ENCODE measurements at regions not wholly inside any gene's neighbourhood (a gene's known extent, or its start where the extent isn't known, plus 50 kb on each side); places are given as distances from the start of the nearest gene placed in this dataset.

GRCh38 chr17:13334374-13334773 is 267.4 kb downstream of the HS3ST3A1 start:
- no peaks in the 10 kb centered on the region for H3K79me2 ChIP-seq (ENCODE audit: insufficient read depth, low read length)
- no peak overlapping the region for H3K4me3 ChIP-seq (ENCODE audit: insufficient read depth, low read length, poor library complexity, severe bottlenecking)
- no peak overlapping the region for H3K27ac ChIP-seq (ENCODE audit: low read depth, low read length)
- H3K9me3 ChIP-seq (ENCODE audit: insufficient read depth, low read length): peaks cover 5% of the 10 kb centered on the region; the same call in 1 of the 2 replicates
- no peak overlapping the region for H3K4me2 ChIP-seq (ENCODE audit: low read depth, low read length, poor library complexity, severe bottlenecking)
- no peaks in the 10 kb centered on the region for H4K20me1 ChIP-seq (ENCODE audit: low read depth, low read length)
- H3K9me2 ChIP-seq (replicated peaks; ENCODE audit: insufficient read depth, low read length): no peaks in the 10 kb centered on the region
- no peak for TF ChIP-seq EZH2phosphoT487 (conservative IDR thresholded peaks at IDR 0.05; ENCODE audit: low read length)
- TF ChIP-seq CTCF (IDR thresholded peaks at IDR 0.05; ENCODE audit: insufficient read depth, low read length, poor library complexity, severe bottlenecking): no peak
- H2AFZ ChIP-seq (ENCODE audit: low read depth, low read length, severe bottlenecking): no peak overlapping the region
- no peak overlapping the region for H3K9ac ChIP-seq (ENCODE audit: low read length)
- no peaks in the 10 kb centered on the region for H3K36me3 ChIP-seq (ENCODE audit: low read length)
- no peaks in the 10 kb centered on the region for H3F3A ChIP-seq (ENCODE audit: insufficient read depth)
- H3K27me3 ChIP-seq (ENCODE audit: low read length): no peaks in the 10 kb centered on the region

- H3K9ac ChIP-seq (ENCODE audit: low read length): no peak overlapping the region
- no peaks in the 10 kb centered on the region for H3K79me2 ChIP-seq (ENCODE audit: insufficient read depth, low read length)
- no peaks in the 10 kb centered on the region for H4K20me1 ChIP-seq (ENCODE audit: low read depth, low read length)
- no peak overlapping the region for H3K27ac ChIP-seq (ENCODE audit: low read depth, low read length)
- peaks cover 5% of the 10 kb centered on the region; the same call in 1 of the 2 replicates for H3K9me3 ChIP-seq (ENCODE audit: insufficient read depth, low read length)
- no peak overlapping the region for H3K4me2 ChIP-seq (ENCODE audit: low read depth, low read length, poor library complexity, severe bottlenecking)
- H3K27me3 ChIP-seq (ENCODE audit: low read length): no peaks in the 10 kb centered on the region
- no peaks in the 10 kb centered on the region for H3K9me2 ChIP-seq (replicated peaks; ENCODE audit: insufficient read depth, low read length)
- H3K4me3 ChIP-seq (ENCODE audit: insufficient read depth, low read length, poor library complexity, severe bottlenecking): no peak overlapping the region
- no peaks in the 10 kb centered on the region for H3F3A ChIP-seq (ENCODE audit: insufficient read depth)
- no peak for TF ChIP-seq EZH2phosphoT487 (conservative IDR thresholded peaks at IDR 0.05; ENCODE audit: low read length)
- no peak for TF ChIP-seq CTCF (IDR thresholded peaks at IDR 0.05; ENCODE audit: insufficient read depth, low read length, poor library complexity, severe bottlenecking)
- H3K36me3 ChIP-seq (ENCODE audit: low read length): no peaks in the 10 kb centered on the region
- H2AFZ ChIP-seq (ENCODE audit: low read depth, low read length, severe bottlenecking): no peak overlapping the region
Measured at GRCh38 chr17:13333661-13334060, 268.1 kb downstream of the HS3ST3A1 start.

GRCh38 chr17:13332207-13332606 is 269.5 kb downstream of the HS3ST3A1 start:
- no peaks in the 10 kb centered on the region for H3K79me2 ChIP-seq (ENCODE audit: insufficient read depth, low read length)
- no peak overlapping the region for H3K27ac ChIP-seq (ENCODE audit: low read depth, low read length)
- no peak overlapping the region for H3K4me2 ChIP-seq (ENCODE audit: low read depth, low read length, poor library complexity, severe bottlenecking)

More at GRCh38 chr17:13332207-13332606, 269.5 kb downstream of the HS3ST3A1 start:
- Histone ChIP-seq H3K9me3 (ENCODE audit: insufficient read depth, low read length) (peaks cover 5% of the 10 kb centered on the region; the same call in 1 of the 2 replicates), H3F3A (ENCODE audit: insufficient read depth) (no peaks in the 10 kb centered on the region), H4K20me1 (ENCODE audit: low read depth, low read length) (no peaks in the 10 kb centered on the region), H3K9me2 (replicated peaks; ENCODE audit: insufficient read depth, low read length) (no peaks in the 10 kb centered on the region), H2AFZ (ENCODE audit: low read depth, low read length, severe bottlenecking) (no peak overlapping the region), H3K9ac (ENCODE audit: low read length) (no peak overlapping the region), H3K27me3 (ENCODE audit: low read length) (no peaks in the 10 kb centered on the region), H3K36me3 (ENCODE audit: low read length) (no peaks in the 10 kb centered on the region), H3K4me3 (ENCODE audit: insufficient read depth, low read length, poor library complexity, severe bottlenecking) (no peak overlapping the region)
- TF ChIP-seq EZH2phosphoT487 (conservative IDR thresholded peaks at IDR 0.05; ENCODE audit: low read length) (no peak), CTCF (IDR thresholded peaks at IDR 0.05; ENCODE audit: insufficient read depth, low read length, poor library complexity, severe bottlenecking) (no peak)

Measured in SU-DHL-6 (cell line).